IMR-90 (cell line): ENCODE measurements at regions not wholly inside any gene's neighbourhood (a gene's known extent, or its start where the extent isn't known, plus 50 kb on each side); places are given as distances from the start of the nearest gene placed in this dataset.

ENCODE experiments used
- BHLHE40 ChIP-seq: fragments of 150-350 bp; IDR thresholded peaks from 2 replicates; pipeline ENCODE4 v1.6.1; 2016; ENCODE audit warnings: mild to moderate bottlenecking, low read depth, low read length
- CEBPB ChIP-seq: IDR thresholded peaks from 2 replicates; pipeline ENCODE4 v1.6.1; 2012; ENCODE audit warnings: low read depth, low read length, improper control_type of control experiment
- FOS ChIP-seq: fragments of 150-350 bp; IDR thresholded peaks from 2 replicates; pipeline ENCODE4 v1.6.1; 2016; ENCODE audit warnings: low read depth, low read length
- MAFK ChIP-seq: IDR thresholded peaks from 2 replicates; pipeline ENCODE4 v1.6.1; 2012; ENCODE audit warnings: low read depth, low read length, improper control_type of control experiment
- MXI1 ChIP-seq: IDR thresholded peaks from 2 replicates; pipeline ENCODE4 v1.6.1; 2012; ENCODE audit warnings: low read depth, mild to moderate bottlenecking, low read length, moderate library complexity, borderline replicate concordance
- POLR2A ChIP-seq: IDR thresholded peaks from 2 replicates; pipeline ENCODE4 v1.6.1; 2012; ENCODE audit warnings: mild to moderate bottlenecking, low read depth, low read length
- RAD21 ChIP-seq: IDR thresholded peaks from 2 replicates; pipeline ENCODE4 v1.6.1; 2012; ENCODE audit warnings: low read length, improper control_type of control experiment
- RFX5 ChIP-seq: IDR thresholded peaks from 2 replicates; pipeline ENCODE4 v1.8.0; 2012; ENCODE audit warnings: low read depth, mild to moderate bottlenecking, low read length, moderate library complexity
- SMC3 ChIP-seq: fragments of 150-350 bp; IDR thresholded peaks from 2 replicates; pipeline ENCODE4 v1.6.1; 2016; ENCODE audit warnings: low read depth, mild to moderate bottlenecking, antibody characterized with exemption, low read length, moderate library complexity
- TF ChIP-seq, protein P1 (sequence below): conservative IDR thresholded peaks from 2 replicates; pipeline ENCODE4 v1.5.1; 2012; ENCODE audit warnings: mild to moderate bottlenecking, low read depth, low read length, improper control_type of control experiment

DNA sequence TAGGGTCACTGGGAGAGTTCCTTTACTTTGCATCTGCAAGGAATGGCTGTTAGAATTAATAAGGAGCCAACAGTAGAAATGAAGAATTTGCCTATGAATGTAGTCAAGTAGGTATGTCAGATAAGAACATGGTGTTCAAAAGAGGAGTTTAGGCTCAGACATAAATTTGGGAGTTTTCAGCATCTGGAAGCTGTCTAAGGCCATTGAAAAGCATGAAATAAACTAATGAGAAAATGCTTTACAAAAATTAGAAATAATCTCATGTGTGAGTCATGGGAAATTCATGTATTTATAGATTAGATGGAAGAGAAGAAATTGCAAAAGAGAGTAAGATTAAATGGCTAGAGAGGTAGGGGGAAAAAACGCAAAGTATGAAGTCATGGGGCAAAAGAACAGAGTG, 201.9 kb downstream of the DIPK2A start:
- no peak for TF ChIP-seq BHLHE40
- no peak for TF ChIP-seq FOS
- TF ChIP-seq, protein P1, sequence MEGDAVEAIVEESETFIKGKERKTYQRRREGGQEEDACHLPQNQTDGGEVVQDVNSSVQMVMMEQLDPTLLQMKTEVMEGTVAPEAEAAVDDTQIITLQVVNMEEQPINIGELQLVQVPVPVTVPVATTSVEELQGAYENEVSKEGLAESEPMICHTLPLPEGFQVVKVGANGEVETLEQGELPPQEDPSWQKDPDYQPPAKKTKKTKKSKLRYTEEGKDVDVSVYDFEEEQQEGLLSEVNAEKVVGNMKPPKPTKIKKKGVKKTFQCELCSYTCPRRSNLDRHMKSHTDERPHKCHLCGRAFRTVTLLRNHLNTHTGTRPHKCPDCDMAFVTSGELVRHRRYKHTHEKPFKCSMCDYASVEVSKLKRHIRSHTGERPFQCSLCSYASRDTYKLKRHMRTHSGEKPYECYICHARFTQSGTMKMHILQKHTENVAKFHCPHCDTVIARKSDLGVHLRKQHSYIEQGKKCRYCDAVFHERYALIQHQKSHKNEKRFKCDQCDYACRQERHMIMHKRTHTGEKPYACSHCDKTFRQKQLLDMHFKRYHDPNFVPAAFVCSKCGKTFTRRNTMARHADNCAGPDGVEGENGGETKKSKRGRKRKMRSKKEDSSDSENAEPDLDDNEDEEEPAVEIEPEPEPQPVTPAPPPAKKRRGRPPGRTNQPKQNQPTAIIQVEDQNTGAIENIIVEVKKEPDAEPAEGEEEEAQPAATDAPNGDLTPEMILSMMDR = no peak
- no peak for TF ChIP-seq SMC3
- TF ChIP-seq POLR2A = no peak
- TF ChIP-seq MXI1 = no peak
- TF ChIP-seq CEBPB = no peak
- TF ChIP-seq RAD21 = no peak
- no peak for TF ChIP-seq MAFK
- TF ChIP-seq RFX5 = no peak
